ENCODE measurements at regions not wholly inside any gene's neighbourhood (a gene's known extent, or its start where the extent isn't known, plus 50 kb on each side); places are given as distances from the start of the nearest gene placed in this dataset.

DNA sequence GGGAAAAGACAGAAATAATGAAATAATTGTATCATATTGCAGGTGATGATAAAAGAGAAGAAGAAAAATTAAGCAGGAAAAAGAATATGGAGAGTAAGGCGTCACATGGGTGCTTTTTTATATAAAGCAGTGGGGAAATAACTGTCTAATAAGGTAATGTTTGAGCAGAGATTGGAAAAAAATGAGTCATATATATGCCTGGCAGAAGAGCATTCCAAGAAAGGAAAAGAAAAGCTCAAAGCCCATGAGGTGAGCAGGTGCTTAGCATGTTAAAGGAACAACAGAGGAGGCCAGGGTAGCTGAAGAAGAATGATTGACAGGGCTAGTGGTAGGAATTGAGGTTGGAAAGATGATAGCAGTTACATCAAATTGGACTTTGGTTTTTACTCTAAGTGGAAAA is 739.5 kb downstream of the SORCS1 start:
- no peaks in the 10 kb centered on the region for H3K79me2 ChIP-seq (ENCODE audit: low read length)
- TF ChIP-seq CTCF (IDR thresholded peaks at IDR 0.05; ENCODE audit: low read depth, low read length): no peak
- TF ChIP-seq EZH2phosphoT487 (IDR thresholded peaks at IDR 0.05; ENCODE audit: low read depth): no peak
- H2AFZ ChIP-seq (ENCODE audit: low read depth, low read length): no peak overlapping the region
- no peak overlapping the region for H3K9ac ChIP-seq (ENCODE audit: low read length)
- no peak overlapping the region for H3K4me3 ChIP-seq (ENCODE audit: low read length)
- H3K27ac ChIP-seq (ENCODE audit: low read length): no peak overlapping the region
- H3K36me3 ChIP-seq (replicated peaks; ENCODE audit: low read depth, low read length): no peaks in the 10 kb centered on the region
- H3K4me2 ChIP-seq (ENCODE audit: low read length): no peak overlapping the region
- H3K9me3 ChIP-seq (ENCODE audit: insufficient read depth, low read length): no peaks in the 10 kb centered on the region
- H3K4me1 ChIP-seq (ENCODE audit: low read length): no peaks in the 10 kb centered on the region
- no peaks in the 10 kb centered on the region for H4K20me1 ChIP-seq (ENCODE audit: insufficient read depth, low read length)
- no peaks in the 10 kb centered on the region for H3K27me3 ChIP-seq (ENCODE audit: low read depth, low read length)

DNA sequence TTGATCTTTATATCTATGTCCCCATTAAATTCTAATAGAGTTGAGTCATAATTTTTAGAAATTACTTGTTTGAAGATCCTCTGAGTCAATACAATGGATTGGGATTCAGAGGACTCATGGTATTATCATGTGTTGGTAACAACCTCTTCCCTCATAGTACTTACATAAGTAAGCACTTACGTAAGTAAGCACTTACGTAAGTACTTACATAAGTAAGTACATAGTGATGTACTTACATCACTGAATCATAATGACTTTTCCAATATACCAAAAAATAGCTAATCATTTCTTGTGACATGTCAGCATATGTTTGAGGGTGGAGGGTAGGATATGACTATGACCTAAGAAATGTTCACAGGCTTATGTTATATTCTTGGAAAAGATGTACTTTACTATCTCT is 740.5 kb downstream of the SORCS1 start:
- TF ChIP-seq EZH2phosphoT487 (IDR thresholded peaks at IDR 0.05; ENCODE audit: low read depth) (no peak), CTCF (IDR thresholded peaks at IDR 0.05; ENCODE audit: low read depth, low read length) (no peak)
- H3K4me1 ChIP-seq (ENCODE audit: low read length): no peaks in the 10 kb centered on the region
- no peak overlapping the region for H3K9ac ChIP-seq (ENCODE audit: low read length)
- no peak overlapping the region for H3K4me2 ChIP-seq (ENCODE audit: low read length)
- H3K79me2 ChIP-seq (ENCODE audit: low read length): no peaks in the 10 kb centered on the region
- H4K20me1 ChIP-seq (ENCODE audit: insufficient read depth, low read length): no peaks in the 10 kb centered on the region
- H3K27ac ChIP-seq (ENCODE audit: low read length): no peak overlapping the region
- no peak overlapping the region for H2AFZ ChIP-seq (ENCODE audit: low read depth, low read length)
- no peaks in the 10 kb centered on the region for H3K9me3 ChIP-seq (ENCODE audit: insufficient read depth, low read length)
- H3K4me3 ChIP-seq (ENCODE audit: low read length): no peak overlapping the region
- H3K27me3 ChIP-seq (ENCODE audit: low read depth, low read length): no peaks in the 10 kb centered on the region
- no peaks in the 10 kb centered on the region for H3K36me3 ChIP-seq (replicated peaks; ENCODE audit: low read depth, low read length)

DNA sequence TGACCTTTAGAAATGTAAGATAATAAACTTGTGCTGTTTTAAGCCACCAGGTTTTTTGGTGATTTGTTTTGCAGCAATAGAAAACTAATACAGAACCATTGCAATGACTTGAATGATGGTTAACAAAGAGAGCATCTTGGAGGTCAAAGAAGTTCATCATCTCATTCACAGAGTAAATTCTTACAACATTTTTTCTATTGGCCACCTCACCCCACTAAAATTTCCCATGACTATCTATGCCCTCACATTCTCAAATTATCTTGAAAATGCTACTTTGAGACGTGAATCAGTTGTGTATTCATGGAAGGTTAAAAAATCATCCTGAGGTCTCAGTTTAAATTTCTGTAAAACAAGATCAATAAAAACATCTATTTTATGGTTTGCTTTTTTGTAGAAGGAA is 754.2 kb downstream of the SORCS1 start:
- Histone ChIP-seq H3K27me3 (ENCODE audit: low read depth, low read length) (no peaks in the 10 kb centered on the region), H4K20me1 (ENCODE audit: insufficient read depth, low read length) (no peaks in the 10 kb centered on the region), H3K79me2 (ENCODE audit: low read length) (no peaks in the 10 kb centered on the region), H3K9ac (ENCODE audit: low read length) (no peak overlapping the region), H3K9me3 (ENCODE audit: insufficient read depth, low read length) (no peaks in the 10 kb centered on the region), H2AFZ (ENCODE audit: low read depth, low read length) (no peak overlapping the region), H3K27ac (ENCODE audit: low read length) (no peak overlapping the region), H3K4me2 (ENCODE audit: low read length) (no peak overlapping the region), H3K4me3 (ENCODE audit: low read length) (no peak overlapping the region), H3K36me3 (replicated peaks; ENCODE audit: low read depth, low read length) (no peaks in the 10 kb centered on the region), H3K4me1 (ENCODE audit: low read length) (no peaks in the 10 kb centered on the region)
- TF ChIP-seq EZH2phosphoT487 (IDR thresholded peaks at IDR 0.05; ENCODE audit: low read depth) (no peak), CTCF (IDR thresholded peaks at IDR 0.05; ENCODE audit: low read depth, low read length) (no peak)

DNA sequence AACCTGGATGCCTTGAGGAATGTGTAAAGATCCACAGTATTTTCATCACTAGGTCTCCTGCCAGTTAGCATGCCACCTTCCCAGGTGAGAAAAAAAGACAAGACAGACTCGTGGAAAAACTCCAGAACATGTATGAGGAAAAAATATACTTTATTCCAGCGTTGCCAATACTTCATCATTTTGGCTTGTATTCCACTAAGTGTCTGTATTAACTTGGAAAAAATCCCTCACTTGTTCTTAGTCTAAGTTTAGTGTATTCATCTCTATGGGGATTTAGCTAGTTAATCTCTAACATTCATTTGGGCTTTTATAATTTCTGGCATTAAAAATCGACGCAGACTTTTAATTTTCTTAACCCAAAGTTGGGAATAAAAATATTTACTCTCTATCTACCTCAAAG is 759.4 kb downstream of the SORCS1 start:
- Histone ChIP-seq H3K79me2 (ENCODE audit: low read length) (no peaks in the 10 kb centered on the region), H2AFZ (ENCODE audit: low read depth, low read length) (no peak overlapping the region), H3K27me3 (ENCODE audit: low read depth, low read length) (no peaks in the 10 kb centered on the region), H3K9ac (ENCODE audit: low read length) (no peak overlapping the region), H3K36me3 (replicated peaks; ENCODE audit: low read depth, low read length) (no peaks in the 10 kb centered on the region), H3K4me2 (ENCODE audit: low read length) (no peak overlapping the region), H3K4me1 (ENCODE audit: low read length) (no peaks in the 10 kb centered on the region), H3K9me3 (ENCODE audit: insufficient read depth, low read length) (no peaks in the 10 kb centered on the region), H4K20me1 (ENCODE audit: insufficient read depth, low read length) (no peaks in the 10 kb centered on the region), H3K27ac (ENCODE audit: low read length) (no peak overlapping the region), H3K4me3 (ENCODE audit: low read length) (no peak overlapping the region)
- TF ChIP-seq CTCF (IDR thresholded peaks at IDR 0.05; ENCODE audit: low read depth, low read length): no peak
- TF ChIP-seq EZH2phosphoT487 (IDR thresholded peaks at IDR 0.05; ENCODE audit: low read depth): no peak

Measured in OCI-LY3 (cell line).